Gastrocnemius medialis (tissue), 4 donors: ENCODE measurements at regions not wholly inside any gene's neighbourhood (a gene's known extent, or its start where the extent isn't known, plus 50 kb on each side); places are given as distances from the start of the nearest gene placed in this dataset.

Source experiments
- CTCF ChIP-seq, 5 experiments: fragments of 450-650 bp in 3 of 5; fragments of 200-600 bp in 2 of 5; sonication (generic) in 2 of 5; IDR thresholded peaks in 4 of 5; conservative IDR thresholded peaks in 1 of 5; 1 replicate in 4 of 5; 2 replicates in 1 of 5; pipeline ENCODE4 v1.5.1; 2016 to 2019; ENCODE audit warnings: antibody characterized with exemption in 5 of 5, mild to moderate bottlenecking in 3 of 5, moderate library complexity in 3 of 5
- POLR2A ChIP-seq, 2 donors: fragments of 450-650 bp; IDR thresholded peaks; one replicate each; pipeline ENCODE4 v1.6.1; 2017; ENCODE audit warnings: antibody characterized with exemption in 2 of 2, mild to moderate bottlenecking in 2 of 2, moderate library complexity in 2 of 2

GRCh38 chr14:97029800-97030199, 232.6 kb downstream of the VRK1 start:
- TF ChIP-seq CTCF (IDR thresholded peaks at IDR 0.05 in 4 of 5, conservative IDR thresholded peaks at IDR 0.05 in 1 of 5) = no peak
- TF ChIP-seq POLR2A (IDR thresholded peaks at IDR 0.05) = no peak
